Kasumi-1 (cell line): ENCODE measurements at regions not wholly inside any gene's neighbourhood (a gene's known extent, or its start where the extent isn't known, plus 50 kb on each side); places are given as distances from the start of the nearest gene placed in this dataset.

Experiments
- DNase-seq, 2 experiments: peaks; one replicate each; lab custom pipeline; 2025; lab: John Stamatoyannopoulos, UW

GRCh38 chr4:13933191-13933590 is 305.7 kb upstream of the BOD1L1 start:
- no peak for DNase-seq

- DNase-seq: no peak
These were observed 310.8 kb upstream of the BOD1L1 start for GRCh38 chr4:13938299-13938698.

GRCh38 chr4:13940921-13941320 is 313.4 kb upstream of the BOD1L1 start:
- no peak for DNase-seq

- DNase-seq: no peak
These were observed 315.5 kb upstream of the BOD1L1 start for GRCh38 chr4:13942977-13943376.

- DNase-seq: no peak
These were observed 316.6 kb upstream of the BOD1L1 start for GRCh38 chr4:13944095-13944511.

- no peak for DNase-seq
These were observed 320.4 kb upstream of the BOD1L1 start for GRCh38 chr4:13947921-13948320.

GRCh38 chr4:13950491-13950890 is 323.0 kb upstream of the BOD1L1 start:
- DNase-seq: no peak

GRCh38 chr4:13953083-13953482 is 325.6 kb upstream of the BOD1L1 start:
- DNase-seq: no peak

GRCh38 chr4:13955551-13955950 is 328.0 kb upstream of the BOD1L1 start:
- no peak for DNase-seq

GRCh38 chr4:13956947-13957346 is 329.4 kb upstream of the BOD1L1 start:
- DNase-seq: no peak

- no peak for DNase-seq
These were observed 330.3 kb upstream of the BOD1L1 start for GRCh38 chr4:13957871-13958270.

- no peak for DNase-seq
These were observed 336.1 kb upstream of the BOD1L1 start for GRCh38 chr4:13963601-13964000.

- no peak for DNase-seq
These were observed 339.0 kb upstream of the BOD1L1 start for GRCh38 chr4:13966231-13967195.

GRCh38 chr4:13968723-13969122 is 341.2 kb upstream of the BOD1L1 start:
- DNase-seq: no peak

GRCh38 chr4:13970349-13970748 is 342.8 kb upstream of the BOD1L1 start:
- no peak for DNase-seq

GRCh38 chr4:13977746-13978145 is 350.2 kb upstream of the BOD1L1 start:
- DNase-seq: no peak

- no peak for DNase-seq
These were observed 353.1 kb upstream of the BOD1L1 start for GRCh38 chr4:13980317-13981310.

GRCh38 chr4:13981499-13981898 is 354.0 kb upstream of the BOD1L1 start:
- DNase-seq: no peak

GRCh38 chr4:13982010-13982409 is 354.5 kb upstream of the BOD1L1 start:
- DNase-seq: peak in 1 of 2 experiments; percentile 1

GRCh38 chr4:13983189-13983790 is 355.8 kb upstream of the BOD1L1 start:
- no peak for DNase-seq

GRCh38 chr4:13984991-13985800 is 357.7 kb upstream of the BOD1L1 start:
- no peak for DNase-seq
